T-helper 2 cell treated with Interferon-gamma antibody and Interleukin-4, amounts not matched to agents 5 μg/mL and 100 μg/mL, for 36 hours (primary cell): ENCODE measurements at regions not wholly inside any gene's neighbourhood (a gene's known extent, or its start where the extent isn't known, plus 50 kb on each side); places are given as distances from the start of the nearest gene placed in this dataset.

Source experiments
- DNase-seq: peaks from one replicate; pipeline ENCODE4 v3.0.0; 2021; ENCODE audit warnings: low spot score
- H3K27ac Mint-ChIP-seq: one replicate; pipeline ENCODE4 v1.8.0; 2021; ENCODE audit warnings: mild to moderate bottlenecking, mixed read lengths
- H3K27me3 Mint-ChIP-seq: one replicate; pipeline ENCODE4 v1.8.0; 2021; ENCODE audit warnings: low read depth, mixed read lengths
- H3K36me3 Mint-ChIP-seq: one replicate; pipeline ENCODE4 v1.8.0; 2021; ENCODE audit warnings: low read depth, mixed read lengths
- H3K4me1 Mint-ChIP-seq: one replicate; pipeline ENCODE4 v1.8.0; 2021; ENCODE audit warnings: low read depth, mixed read lengths
- H3K4me3 Mint-ChIP-seq: one replicate; pipeline ENCODE4 v1.8.0; 2022; ENCODE audit warnings: mild to moderate bottlenecking, moderate library complexity, mixed read lengths
- H3K9me3 Mint-ChIP-seq: one replicate; pipeline ENCODE4 v1.8.0; 2021; ENCODE audit warnings: mixed read lengths

- Mint-ChIP-seq H3K27me3 (peaks cover 27% of the 10 kb centered on the region), H3K4me1 (no peaks in the 10 kb centered on the region), H3K4me3 (peak overlapping the region; percentile 60), H3K36me3 (no peaks in the 10 kb centered on the region), H3K27ac (no peak overlapping the region), H3K9me3 (no peaks in the 10 kb centered on the region)
- DNase-seq, result no peak
These were observed 50.7 kb upstream of the OR4E1 start for GRCh38 chr14:21724090-21724973.

DNA sequence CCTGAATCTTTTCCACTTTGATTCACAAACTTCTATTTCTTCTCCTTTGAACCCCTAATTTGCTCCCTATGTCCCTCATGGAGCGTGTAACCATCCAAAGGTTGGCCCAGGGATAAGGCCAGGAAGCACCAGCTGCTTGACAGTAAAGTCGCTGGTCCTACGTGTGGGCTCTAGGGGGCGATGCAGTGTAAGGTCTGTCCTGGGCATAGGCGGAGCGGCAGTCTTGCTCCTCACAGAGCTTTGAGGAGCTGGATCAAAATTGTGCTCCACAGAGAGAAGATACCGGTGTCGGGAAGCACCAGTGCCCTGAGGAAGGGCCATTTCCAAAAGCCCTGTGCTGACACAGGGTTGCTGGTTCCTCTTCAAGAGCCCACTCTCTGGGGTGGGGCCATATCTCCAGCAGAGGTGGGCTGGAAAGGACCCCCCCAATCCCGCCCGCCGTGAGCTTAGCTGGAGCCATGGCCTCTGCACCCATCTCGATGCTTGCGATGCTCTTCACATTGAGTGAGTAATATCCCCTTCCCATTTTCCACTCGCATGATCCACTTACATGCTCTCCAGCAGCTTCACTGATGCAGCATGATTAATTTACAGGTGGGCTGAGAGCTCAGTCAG is 49.9 kb upstream of the OR4E1 start:
- H3K36me3 Mint-ChIP-seq, result no peaks in the 10 kb centered on the region
- no peaks in the 10 kb centered on the region for H3K4me1 Mint-ChIP-seq
- peak overlapping the region; percentile 60 for H3K4me3 Mint-ChIP-seq
- peak overlapping the region; percentile 50 for H3K27ac Mint-ChIP-seq
- peak; percentile 23 for DNase-seq
- no peaks in the 10 kb centered on the region for H3K9me3 Mint-ChIP-seq
- peaks cover 28% of the 10 kb centered on the region for H3K27me3 Mint-ChIP-seq
